Spleen (tissue), 7 donors: ENCODE measurements at regions not wholly inside any gene's neighbourhood (a gene's known extent, or its start where the extent isn't known, plus 50 kb on each side); places are given as distances from the start of the nearest gene placed in this dataset.

Source experiments
- CTCF ChIP-seq, 11 experiments: fragments of 200-600 bp in 7 of 11; fragments of 450-650 bp in 4 of 11; sonication (generic) in 4 of 11; IDR thresholded peaks in 8 of 11; conservative IDR thresholded peaks in 3 of 11; 1 replicate in 7 of 11; 2 replicates in 4 of 11; pipeline versions ENCODE4 v1.4.0 to v1.8.0; 2016 to 2021; ENCODE audit warnings: antibody characterized with exemption in 11 of 11, inconsistent platforms in 4 of 11, mild to moderate bottlenecking in 1 of 11
- POLR2AphosphoS5 ChIP-seq, 3 donors: sonication (generic); formaldehyde crosslinking; IDR thresholded peaks; one replicate each; pipeline ENCODE4 v1.5.1; 2017; ENCODE audit warnings: antibody characterized with exemption in 3 of 3
- donor health status: DM: no; HTN: no; CAD: no; lungs with moderate emphysema.
- donor health status: DM: no; HTN: no; CAD: no.
- donor health status: DM: no; HTN: no; CAD: no.

DNA sequence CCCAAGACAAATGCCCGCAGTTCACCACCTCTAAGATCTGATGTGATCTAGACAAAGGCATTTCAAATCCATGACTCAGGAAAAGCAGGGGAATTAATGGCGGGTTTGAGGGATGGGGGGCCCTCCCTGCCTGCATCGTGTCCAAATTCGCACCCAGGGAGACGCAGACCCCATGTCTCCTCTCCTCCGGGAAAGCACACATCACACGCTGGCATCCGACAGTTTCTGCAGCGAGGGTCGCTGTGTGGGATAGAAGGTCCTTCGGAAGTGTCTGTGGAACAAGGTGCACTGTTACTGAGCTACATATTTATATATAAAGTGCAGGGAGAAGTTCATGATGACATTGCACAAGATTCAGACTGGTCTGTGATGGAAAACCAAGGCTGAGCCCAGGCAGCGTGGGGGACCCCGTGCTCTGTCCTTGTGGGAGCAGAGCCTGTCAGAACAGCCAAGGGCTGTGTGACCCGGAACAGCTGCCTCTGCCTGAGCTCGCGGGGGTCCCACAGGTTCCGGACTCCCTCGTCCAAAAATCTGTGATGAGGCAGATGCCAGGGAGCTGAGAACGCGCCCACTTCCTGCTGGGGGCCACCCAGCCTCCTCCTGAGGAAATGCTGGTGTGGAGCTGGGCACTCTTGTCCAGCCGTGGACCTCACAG, 82.3 kb upstream of the CTDP1 start:
- TF ChIP-seq CTCF (IDR thresholded peaks at IDR 0.05 in 8 of 11, conservative IDR thresholded peaks at IDR 0.05 in 3 of 11) = no peak
- TF ChIP-seq POLR2AphosphoS5 (IDR thresholded peaks at IDR 0.05) = no peak
